PC-9 (cell line): ENCODE measurements at regions not wholly inside any gene's neighbourhood (a gene's known extent, or its start where the extent isn't known, plus 50 kb on each side); places are given as distances from the start of the nearest gene placed in this dataset.

Experiments used
- BruUV-seq: library from RNA; stranded (reverse); fragments of 400-500 nt; replicated peaks from 2 replicates; lab custom pipeline; 2021; lab: Mats Ljungman, UMichigan
- CTCF ChIA-PET: fragments of 300-600 bp; sonication (Branson Sonifier 250); formaldehyde crosslinking; loops from one replicate; lab custom pipeline; 2022; ENCODE audit warnings: antibody characterized with exemption; lab: Charles Lee
- POLR2A ChIA-PET: fragments of 300-600 bp; sonication (Branson Sonifier 250); formaldehyde crosslinking; loops from one replicate; lab custom pipeline; 2022; ENCODE audit warnings: antibody characterized with exemption; ENCODE audit not compliant: unreplicated experiment; lab: Charles Lee
- DNase-seq, 2 experiments: peaks; one replicate each; pipeline versions ENCODE4 v3.0.0 to v3.0.0-alpha.2; 2015 to 2022; ENCODE audit warnings: mixed read lengths in 1 of 2
- H2AFZ ChIP-seq: fragments of 200-600 bp; sonication (generic); 2 replicates; pipeline ENCODE4 v1.8.1; 2017; ENCODE audit warnings: antibody characterized with exemption
- H3F3A ChIP-seq: fragments of 200-600 bp; sonication (generic); 2 replicates; pipeline ENCODE4 v1.8.1; 2017; ENCODE audit warnings: antibody characterized with exemption, mild to moderate bottlenecking, low read depth; ENCODE audit not compliant: insufficient read depth
- H3K27ac ChIP-seq: fragments of 200-600 bp; sonication (generic); 2 replicates; pipeline ENCODE4 v1.6.1; 2016; ENCODE audit warnings: mixed run types
- H3K27me3 ChIP-seq: fragments of 200-600 bp; sonication (generic); 2 replicates; pipeline ENCODE4 v1.6.1; 2016; ENCODE audit warnings: low read depth, mixed run types; ENCODE audit not compliant: insufficient read depth
- H3K36me3 ChIP-seq: fragments of 200-600 bp; sonication (generic); 2 replicates; pipeline ENCODE4 v1.6.1; 2016; ENCODE audit warnings: low read depth, mixed run types
- H3K4me1 ChIP-seq: fragments of 200-600 bp; sonication (generic); replicated peaks from 2 replicates; pipeline ENCODE4 v1.6.1; 2016; ENCODE audit warnings: mixed run types; ENCODE audit not compliant: insufficient read depth
- H3K4me2 ChIP-seq: fragments of 200-600 bp; sonication (generic); 2 replicates; pipeline ENCODE4 v1.6.1; 2017; ENCODE audit warnings: mixed run types
- H3K4me3 ChIP-seq: fragments of 200-600 bp; sonication (generic); 2 replicates; pipeline ENCODE4 v1.6.1; 2016; ENCODE audit warnings: mixed run types
- H3K79me2 ChIP-seq: fragments of 200-600 bp; sonication (generic); 2 replicates; pipeline ENCODE4 v1.6.1; 2017; ENCODE audit warnings: low read depth, mixed run types
- H3K9me2 ChIP-seq: fragments of 200-600 bp; sonication (generic); 2 replicates; pipeline ENCODE4 v1.8.1; 2017; ENCODE audit warnings: mild to moderate bottlenecking; ENCODE audit not compliant: insufficient read depth
- H3K9me3 ChIP-seq: fragments of 200-600 bp; sonication (generic); 2 replicates; pipeline ENCODE4 v1.8.1; 2016; ENCODE audit warnings: low read depth; ENCODE audit not compliant: insufficient read depth
- H4K20me1 ChIP-seq: fragments of 200-600 bp; sonication (generic); 2 replicates; pipeline ENCODE4 v1.8.1; 2017; ENCODE audit not compliant: insufficient read depth
- EZH2 ChIP-seq: fragments of 200-600 bp; sonication (generic); IDR thresholded peaks from 2 replicates; pipeline ENCODE4 v1.8.0; 2017; ENCODE audit warnings: antibody characterized with exemption, low read depth
- intact Hi-C: fragments of 100-400 bp; cut with micrococcal nuclease; formaldehyde crosslinking; loops from one replicate; pipeline ENCODE4 v1.10.0; 2022; ENCODE audit not compliant: unreplicated experiment
- TF ChIP-seq, protein P1 (sequence below): fragments of 200-600 bp; sonication (generic); conservative IDR thresholded peaks from 2 replicates; pipeline ENCODE4 v1.6.1; 2017; ENCODE audit warnings: mixed run types, antibody characterized with exemption, mild to moderate bottlenecking, moderate library complexity

DNA sequence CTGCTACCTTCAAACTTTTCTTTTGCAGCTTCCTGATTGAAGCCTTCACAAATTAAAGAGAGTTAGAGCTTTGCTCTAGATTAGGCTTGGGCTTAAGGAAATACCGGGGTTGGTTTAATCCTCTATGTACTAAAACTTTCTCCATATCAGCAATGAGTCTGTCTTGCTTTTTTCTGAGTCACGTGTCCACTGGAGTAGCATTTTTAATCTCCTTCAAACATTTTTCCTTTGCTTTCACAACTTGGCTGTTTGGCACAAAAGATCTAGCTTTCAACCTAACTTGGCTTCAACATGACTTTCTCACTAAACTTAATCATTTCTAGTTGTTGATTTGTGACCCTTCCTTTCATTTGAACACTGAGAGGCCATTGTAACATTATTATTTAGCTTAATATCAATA lies 261.6 kb downstream of the PLK2 start:
- POLR2A ChIA-PET, result no interaction called here
- BruUV-seq, result no TSS peak
- DNase-seq, result no peak
- H3K27me3 ChIP-seq, result no peaks in the 10 kb centered on the region
- no peaks in the 10 kb centered on the region for H3K36me3 ChIP-seq
- H3K4me3 ChIP-seq, result no peak overlapping the region
- no peak for TF ChIP-seq EZH2
- TF ChIP-seq, protein P1, sequence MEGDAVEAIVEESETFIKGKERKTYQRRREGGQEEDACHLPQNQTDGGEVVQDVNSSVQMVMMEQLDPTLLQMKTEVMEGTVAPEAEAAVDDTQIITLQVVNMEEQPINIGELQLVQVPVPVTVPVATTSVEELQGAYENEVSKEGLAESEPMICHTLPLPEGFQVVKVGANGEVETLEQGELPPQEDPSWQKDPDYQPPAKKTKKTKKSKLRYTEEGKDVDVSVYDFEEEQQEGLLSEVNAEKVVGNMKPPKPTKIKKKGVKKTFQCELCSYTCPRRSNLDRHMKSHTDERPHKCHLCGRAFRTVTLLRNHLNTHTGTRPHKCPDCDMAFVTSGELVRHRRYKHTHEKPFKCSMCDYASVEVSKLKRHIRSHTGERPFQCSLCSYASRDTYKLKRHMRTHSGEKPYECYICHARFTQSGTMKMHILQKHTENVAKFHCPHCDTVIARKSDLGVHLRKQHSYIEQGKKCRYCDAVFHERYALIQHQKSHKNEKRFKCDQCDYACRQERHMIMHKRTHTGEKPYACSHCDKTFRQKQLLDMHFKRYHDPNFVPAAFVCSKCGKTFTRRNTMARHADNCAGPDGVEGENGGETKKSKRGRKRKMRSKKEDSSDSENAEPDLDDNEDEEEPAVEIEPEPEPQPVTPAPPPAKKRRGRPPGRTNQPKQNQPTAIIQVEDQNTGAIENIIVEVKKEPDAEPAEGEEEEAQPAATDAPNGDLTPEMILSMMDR, result no peak
- H3F3A ChIP-seq, result no peaks in the 10 kb centered on the region
- no peaks in the 10 kb centered on the region for H4K20me1 ChIP-seq
- intact Hi-C loops, result no loop called here
- H3K9me3 ChIP-seq, result peaks cover 13% of the 10 kb centered on the region
- H3K9me2 ChIP-seq, result no peaks in the 10 kb centered on the region
- no peaks in the 10 kb centered on the region for H3K79me2 ChIP-seq
- H3K4me1 ChIP-seq, result no peaks in the 10 kb centered on the region
- no peak overlapping the region for H2AFZ ChIP-seq
- CTCF ChIA-PET, result no interaction called here
- no peak overlapping the region for H3K4me2 ChIP-seq
- H3K27ac ChIP-seq, result no peak overlapping the region

DNA sequence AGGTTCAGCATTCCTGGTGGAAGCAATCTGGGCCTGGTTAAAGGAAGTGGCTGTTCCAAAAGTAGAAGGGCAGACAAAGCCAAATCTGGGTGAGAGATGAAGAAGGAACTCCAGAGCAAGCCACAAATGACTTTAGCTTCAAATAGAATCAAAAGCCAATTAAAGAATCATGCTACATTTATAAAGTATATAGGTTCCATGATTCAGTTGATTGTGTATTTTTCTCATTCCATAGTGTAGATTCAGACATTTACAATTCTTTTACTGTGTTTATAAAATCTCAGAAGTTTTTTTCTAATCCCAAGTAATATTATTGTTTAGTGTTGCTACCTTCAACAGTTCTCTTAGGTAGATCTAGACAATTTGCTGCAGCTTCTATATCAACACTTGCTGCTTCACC lies 262.0 kb downstream of the PLK2 start:
- H3K36me3 ChIP-seq, result no peaks in the 10 kb centered on the region
- TF ChIP-seq EZH2, result no peak
- TF ChIP-seq, protein P1, result no peak
- H3F3A ChIP-seq, result no peaks in the 10 kb centered on the region
- H3K4me1 ChIP-seq, result no peaks in the 10 kb centered on the region; the same call in 1 of the 2 replicates
- BruUV-seq, result no TSS peak
- no peak overlapping the region for H3K27ac ChIP-seq
- CTCF ChIA-PET, result no interaction called here
- H3K4me3 ChIP-seq, result no peak overlapping the region
- H3K4me2 ChIP-seq, result no peak overlapping the region
- no peak for DNase-seq
- no peaks in the 10 kb centered on the region for H3K27me3 ChIP-seq
- H3K9me2 ChIP-seq, result no peaks in the 10 kb centered on the region
- no peaks in the 10 kb centered on the region for H4K20me1 ChIP-seq
- H3K79me2 ChIP-seq, result no peaks in the 10 kb centered on the region
- H2AFZ ChIP-seq, result no peak overlapping the region
- intact Hi-C loops, result no loop called here
- peaks cover 13% of the 10 kb centered on the region for H3K9me3 ChIP-seq
- POLR2A ChIA-PET, result no interaction called here

- peaks cover 10% of the 10 kb centered on the region for H3K9me3 ChIP-seq
- 0 out of 2 replicates have a peak, but pooled peaks cover 5% of the 10 kb centered on the region for H3K36me3 ChIP-seq
- peaks cover 21% of the 10 kb centered on the region for H3F3A ChIP-seq
- no peaks in the 10 kb centered on the region for H3K9me2 ChIP-seq
- H3K4me2 ChIP-seq, result peak overlapping the region; percentile 20
- no TSS peak for BruUV-seq
- intact Hi-C loops, result no loop called here
- peak overlapping the region; percentile 94 for H3K27ac ChIP-seq
- no peak overlapping the region for H3K4me3 ChIP-seq
- TF ChIP-seq, protein P1, result no peak
- TF ChIP-seq EZH2, result no peak
- POLR2A ChIA-PET, result interaction anchor here (0.5 to 0.7 kb wide), 3 partner anchors 49 to 219 kb away, joined by 3 to 17 read pairs (median 6); no protein-coding TSS in a partner anchor
- no peak overlapping the region for H2AFZ ChIP-seq
- CTCF ChIA-PET, result no interaction called here
- no peaks in the 10 kb centered on the region for H4K20me1 ChIP-seq
- H3K4me1 ChIP-seq, result peaks cover 59% of the 10 kb centered on the region
- no peaks in the 10 kb centered on the region for H3K27me3 ChIP-seq
- peak in 1 of 2 experiments; percentile 76 for DNase-seq
- H3K79me2 ChIP-seq, result no peaks in the 10 kb centered on the region
Observed at GRCh38 chr5:58191443-58191842, 268.4 kb downstream of the PLK2 start.
